LNCAP (cell line): ENCODE measurements at regions not wholly inside any gene's neighbourhood (a gene's known extent, or its start where the extent isn't known, plus 50 kb on each side); places are given as distances from the start of the nearest gene placed in this dataset.

Source experiments
- CTCF ChIP-seq: fragments of 450-650 bp; IDR thresholded peaks from 2 replicates; pipeline ENCODE4 v1.5.1; 2017; ENCODE audit warnings: mild to moderate bottlenecking

GRCh38 chr2:12227941-12228608 lies 481.6 kb downstream of the LPIN1 start:
- no peak for TF ChIP-seq CTCF

- TF ChIP-seq CTCF: no peak
Observed at GRCh38 chr2:12231288-12231687, 484.9 kb downstream of the LPIN1 start.

GRCh38 chr2:12232876-12233275 lies 483.9 kb upstream of the TRIB2 start:
- TF ChIP-seq CTCF: no peak

- TF ChIP-seq CTCF: no peak
Observed at GRCh38 chr2:12236136-12236844, 480.4 kb upstream of the TRIB2 start.

- no peak for TF ChIP-seq CTCF
Observed at GRCh38 chr2:12240206-12240605, 476.5 kb upstream of the TRIB2 start.

- no peak for TF ChIP-seq CTCF
Observed at GRCh38 chr2:12243381-12243780, 473.4 kb upstream of the TRIB2 start.

GRCh38 chr2:12244070-12244469 lies 472.7 kb upstream of the TRIB2 start:
- TF ChIP-seq CTCF: no peak
